ENCODE measurements at regions not wholly inside any gene's neighbourhood (a gene's known extent, or its start where the extent isn't known, plus 50 kb on each side); places are given as distances from the start of the nearest gene placed in this dataset.

GRCh38 chr17:79391376-79392233 is 219.2 kb downstream of the RBFOX3 start:
- H3K9me3 Mint-ChIP-seq: peaks cover 2% of the 10 kb centered on the region
- DNase-seq: peak; percentile 78
- peak; percentile 77 for ATAC-seq
- peak; percentile 81 for TF ChIP-seq CTCF (IDR thresholded peaks at IDR 0.05)
- no peak overlapping the region for H3K27ac Mint-ChIP-seq
- ChIA-PET POLR2A (interaction anchor here (0.7 to 1.2 kb wide), 3 partner anchors 152 to 301 kb away, joined by 3 to 5 read pairs (median 3); no protein-coding TSS in a partner anchor), CTCF (interaction anchor here (0.6 to 4.7 kb wide), 43 partner anchors 10 to 623 kb away, joined by 3 to 59 read pairs (median 4); no protein-coding TSS in a partner anchor)
- intact Hi-C loops (cut with micrococcal nuclease): loop anchor here (5.0 to 10.0 kb wide), 2 partner anchors 304 to 347 kb away; no protein-coding TSS in a partner anchor
- H3K36me3 Mint-ChIP-seq (ENCODE audit: low read depth): no peaks in the 10 kb centered on the region
- no peaks in the 10 kb centered on the region for H3K4me1 Mint-ChIP-seq (ENCODE audit: low read depth)
- peaks cover 41% of the 10 kb centered on the region for H3K27me3 Mint-ChIP-seq
- no peak overlapping the region for H3K4me3 Mint-ChIP-seq

GRCh38 chr17:79389896-79390295 is 221.0 kb downstream of the RBFOX3 start:
- DNase-seq (no peak), ATAC-seq (no peak)
- Mint-ChIP-seq H3K4me3 (no peak overlapping the region), H3K4me1 (ENCODE audit: low read depth) (no peaks in the 10 kb centered on the region), H3K36me3 (ENCODE audit: low read depth) (no peaks in the 10 kb centered on the region), H3K27me3 (peaks cover 41% of the 10 kb centered on the region), H3K27ac (no peak overlapping the region), H3K9me3 (peaks cover 2% of the 10 kb centered on the region)
- intact Hi-C loops (cut with micrococcal nuclease): loop anchor here (5.0 to 10.0 kb wide), 2 partner anchors 303 to 345 kb away; no protein-coding TSS in a partner anchor
- POLR2A ChIA-PET: no interaction called here
- no peak for TF ChIP-seq CTCF (IDR thresholded peaks at IDR 0.05)
- CTCF ChIA-PET: interaction anchor here (4.4 to 4.7 kb wide), 2 partner anchors 302 to 325 kb away, joined by 30 to 49 read pairs; no protein-coding TSS in a partner anchor

- no peak overlapping the region for H3K4me3 Mint-ChIP-seq
- DNase-seq (peak; percentile 33), ATAC-seq (peak; percentile 41)
- ChIA-PET POLR2A (interaction anchor here (0.9 to 1.1 kb wide), 2 partner anchors 32 to 299 kb away, joined by 3 to 4 read pairs; no protein-coding TSS in a partner anchor), CTCF (interaction anchor here (0.8 to 2.1 kb wide), 3 partner anchors 12 to 329 kb away, joined by 3 to 11 read pairs (median 3); no protein-coding TSS in a partner anchor)
- peaks cover 37% of the 10 kb centered on the region for H3K27me3 Mint-ChIP-seq
- H3K27ac Mint-ChIP-seq: no peak overlapping the region
- intact Hi-C loops (cut with micrococcal nuclease): no loop called here
- TF ChIP-seq CTCF (IDR thresholded peaks at IDR 0.05): peak; percentile 34
- peaks cover 2% of the 10 kb centered on the region for H3K9me3 Mint-ChIP-seq
- H3K4me1 Mint-ChIP-seq (ENCODE audit: low read depth): no peaks in the 10 kb centered on the region
- H3K36me3 Mint-ChIP-seq (ENCODE audit: low read depth): no peaks in the 10 kb centered on the region
Observed at GRCh38 chr17:79388556-79389295, 222.1 kb downstream of the RBFOX3 start.

GRCh38 chr17:79387783-79388182 is 223.1 kb downstream of the RBFOX3 start:
- POLR2A ChIA-PET: no interaction called here
- DNase-seq: no peak
- no peak for TF ChIP-seq CTCF (IDR thresholded peaks at IDR 0.05)
- Mint-ChIP-seq H3K9me3 (peaks cover 1% of the 10 kb centered on the region), H3K4me1 (ENCODE audit: low read depth) (no peaks in the 10 kb centered on the region), H3K27ac (no peak overlapping the region), H3K27me3 (peaks cover 29% of the 10 kb centered on the region), H3K36me3 (ENCODE audit: low read depth) (no peaks in the 10 kb centered on the region), H3K4me3 (no peak overlapping the region)
- CTCF ChIA-PET: interaction anchor here (0.6 to 2.1 kb wide), 2 partner anchors 9 to 13 kb away, joined by 3 to 11 read pairs; no protein-coding TSS in a partner anchor
- intact Hi-C loops (cut with micrococcal nuclease): no loop called here
- ATAC-seq: no peak
